NB4 (cell line): ENCODE measurements at regions not wholly inside any gene's neighbourhood (a gene's known extent, or its start where the extent isn't known, plus 50 kb on each side); places are given as distances from the start of the nearest gene placed in this dataset.

Experiments used
- POLR2A ChIP-seq: IDR thresholded peaks from 2 replicates; pipeline ENCODE4 v1.6.1; 2011; ENCODE audit warnings: mild to moderate bottlenecking; ENCODE audit not compliant: insufficient read length; ENCODE audit errors: extremely low read depth
- TF ChIP-seq, protein P1 (sequence below): IDR thresholded peaks from one replicate; pipeline ENCODE4 v1.5.1; 2012; ENCODE audit warnings: low read depth, low read length

GRCh38 chr6:163883984-163884383 lies 469.5 kb downstream of the QKI start:
- TF ChIP-seq, protein P1, sequence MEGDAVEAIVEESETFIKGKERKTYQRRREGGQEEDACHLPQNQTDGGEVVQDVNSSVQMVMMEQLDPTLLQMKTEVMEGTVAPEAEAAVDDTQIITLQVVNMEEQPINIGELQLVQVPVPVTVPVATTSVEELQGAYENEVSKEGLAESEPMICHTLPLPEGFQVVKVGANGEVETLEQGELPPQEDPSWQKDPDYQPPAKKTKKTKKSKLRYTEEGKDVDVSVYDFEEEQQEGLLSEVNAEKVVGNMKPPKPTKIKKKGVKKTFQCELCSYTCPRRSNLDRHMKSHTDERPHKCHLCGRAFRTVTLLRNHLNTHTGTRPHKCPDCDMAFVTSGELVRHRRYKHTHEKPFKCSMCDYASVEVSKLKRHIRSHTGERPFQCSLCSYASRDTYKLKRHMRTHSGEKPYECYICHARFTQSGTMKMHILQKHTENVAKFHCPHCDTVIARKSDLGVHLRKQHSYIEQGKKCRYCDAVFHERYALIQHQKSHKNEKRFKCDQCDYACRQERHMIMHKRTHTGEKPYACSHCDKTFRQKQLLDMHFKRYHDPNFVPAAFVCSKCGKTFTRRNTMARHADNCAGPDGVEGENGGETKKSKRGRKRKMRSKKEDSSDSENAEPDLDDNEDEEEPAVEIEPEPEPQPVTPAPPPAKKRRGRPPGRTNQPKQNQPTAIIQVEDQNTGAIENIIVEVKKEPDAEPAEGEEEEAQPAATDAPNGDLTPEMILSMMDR = no peak
- TF ChIP-seq POLR2A = no peak
